ENCODE measurements at regions not wholly inside any gene's neighbourhood (a gene's known extent, or its start where the extent isn't known, plus 50 kb on each side); places are given as distances from the start of the nearest gene placed in this dataset.

- ChIA-PET POLR2A (interaction anchor here (1.1 kb wide), 1 partner anchor 23 kb away, joined by 3 read pairs; no protein-coding TSS in a partner anchor), CTCF (interaction anchor here (1.1 to 2.7 kb wide), 3 partner anchors 7 to 31 kb away, joined by 4 to 9 read pairs (median 5); no protein-coding TSS in a partner anchor)
- Mint-ChIP-seq H3K27me3 (no peaks in the 10 kb centered on the region), H3K27ac (peak overlapping the region; percentile 81 to 99 (median 96)), H3K9me3 (no peaks in the 10 kb centered on the region), H3K4me3 (peak overlapping the region; percentile 13 to 74 (median 65)), H3K4me1 (peaks cover 82 to 94% (median 86%) of the 10 kb centered on the region in 3 donors), H3K36me3 (no peaks in the 10 kb centered on the region)
- Histone ChIP-seq H3K9me3 (ENCODE audit: low read length) (no peaks in the 10 kb centered on the region), H3K36me3 (ENCODE audit: insufficient read depth, low read length) (no peaks in the 10 kb centered on the region), H3K4me3 (ENCODE audit: low read length) (peak overlapping the region; percentile 0), H3K27me3 (ENCODE audit: insufficient read depth, low read length, poor library complexity, severe bottlenecking) (no peaks in the 10 kb centered on the region), H3K4me1 (ENCODE audit: insufficient read depth, low read length) (peaks cover 67% of the 10 kb centered on the region), H3K27ac (ENCODE audit: low read depth, low read length) (peak overlapping the region; percentile 21)
- DNase-seq = peak; percentile 23 to 58 (median 34)
Measured at GRCh38 chr2:62309465-62310091, 113.7 kb downstream of the B3GNT2 start.

- no peaks in the 10 kb centered on the region for H3K9me3 Mint-ChIP-seq
- Histone ChIP-seq H3K4me3 (ENCODE audit: low read length) (no peak overlapping the region), H3K27me3 (ENCODE audit: insufficient read depth, low read length, poor library complexity, severe bottlenecking) (no peaks in the 10 kb centered on the region), H3K27ac (ENCODE audit: low read depth, low read length) (peak overlapping the region; percentile 21), H3K36me3 (ENCODE audit: insufficient read depth, low read length) (no peaks in the 10 kb centered on the region), H3K9me3 (ENCODE audit: low read length) (no peaks in the 10 kb centered on the region), H3K4me1 (ENCODE audit: insufficient read depth, low read length) (peaks cover 67% of the 10 kb centered on the region)
- peak overlapping the region; percentile 81 to 99 (median 96) for H3K27ac Mint-ChIP-seq
- H3K4me3 Mint-ChIP-seq = peak overlapping the region in 3 of 7 donors; percentile 64 to 74 (median 67)
- H3K4me1 Mint-ChIP-seq = peaks cover 82 to 94% (median 86%) of the 10 kb centered on the region in 3 donors
- no peak for DNase-seq
- CTCF ChIA-PET = interaction anchor here (1.1 kb wide), 1 partner anchor 30 kb away, joined by 5 read pairs; no protein-coding TSS in a partner anchor
- H3K27me3 Mint-ChIP-seq = no peaks in the 10 kb centered on the region
- H3K36me3 Mint-ChIP-seq = no peaks in the 10 kb centered on the region
- POLR2A ChIA-PET = interaction anchor here (1.1 kb wide), 1 partner anchor 23 kb away, joined by 3 read pairs; no protein-coding TSS in a partner anchor
Measured at GRCh38 chr2:62309081-62309464, 113.2 kb downstream of the B3GNT2 start.

GRCh38 chr2:62307469-62308389, 111.8 kb downstream of the B3GNT2 start:
- H3K36me3 Mint-ChIP-seq = no peaks in the 10 kb centered on the region
- H3K27me3 Mint-ChIP-seq = no peaks in the 10 kb centered on the region
- no peaks in the 10 kb centered on the region for H3K9me3 Mint-ChIP-seq
- H3K9me3 ChIP-seq (ENCODE audit: low read length) = no peaks in the 10 kb centered on the region
- H3K4me3 ChIP-seq (ENCODE audit: low read length) = no peak overlapping the region
- H3K4me1 ChIP-seq (ENCODE audit: insufficient read depth, low read length) = peaks cover 69% of the 10 kb centered on the region
- no peaks in the 10 kb centered on the region for H3K27me3 ChIP-seq (ENCODE audit: insufficient read depth, low read length, poor library complexity, severe bottlenecking)
- H3K4me3 Mint-ChIP-seq = peak overlapping the region in 5 of 7 donors; percentile 24 to 72 (median 65)
- peaks cover 86 to 94% (median 91%) of the 10 kb centered on the region in 3 donors for H3K4me1 Mint-ChIP-seq
- H3K27ac Mint-ChIP-seq = peak overlapping the region; percentile 81 to 99 (median 96)
- H3K36me3 ChIP-seq (ENCODE audit: insufficient read depth, low read length) = no peaks in the 10 kb centered on the region
- H3K27ac ChIP-seq (ENCODE audit: low read depth, low read length) = peak overlapping the region; percentile 38
- no peak for DNase-seq
- POLR2A ChIA-PET = no interaction called here
- CTCF ChIA-PET = no interaction called here

DNA sequence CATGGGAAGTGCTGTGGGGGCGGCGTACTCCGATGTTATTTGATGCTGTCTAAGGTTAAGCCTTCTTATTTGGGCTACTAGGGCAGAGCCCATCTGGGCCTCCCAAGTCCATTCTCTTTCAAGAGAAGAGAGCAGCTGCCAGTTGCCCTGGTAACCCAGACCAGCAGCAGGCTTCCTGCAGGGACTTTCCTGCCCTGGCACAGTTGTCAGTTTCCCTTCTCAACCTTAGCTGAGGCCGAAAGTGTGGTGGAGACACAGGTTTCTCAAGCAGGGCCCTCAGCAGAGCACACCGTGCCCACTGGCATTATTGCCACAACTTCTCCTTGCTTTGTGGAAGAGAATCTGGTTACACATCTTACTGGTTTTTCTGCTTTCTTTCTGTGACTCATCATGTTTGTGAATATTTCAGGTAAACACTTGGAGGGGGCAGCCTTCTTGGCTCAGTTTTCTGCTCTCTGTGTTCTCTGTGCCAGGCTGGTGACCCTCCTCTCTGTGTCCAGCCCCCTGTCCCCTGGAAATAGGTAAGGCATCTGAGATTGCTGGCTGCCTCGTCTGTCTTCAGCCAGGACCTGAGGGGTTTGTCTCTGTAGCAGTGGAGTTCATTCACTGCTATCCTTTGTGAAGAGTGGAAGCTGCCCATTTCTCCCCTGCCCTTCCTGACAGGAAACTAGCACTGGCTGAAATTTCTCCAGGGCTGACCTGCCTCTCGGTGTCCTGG, 111.0 kb downstream of the B3GNT2 start:
- POLR2A ChIA-PET = interaction anchor here (1.5 kb wide), 1 partner anchor 103 kb away, joined by 3 read pairs; no protein-coding TSS in a partner anchor

DNA sequence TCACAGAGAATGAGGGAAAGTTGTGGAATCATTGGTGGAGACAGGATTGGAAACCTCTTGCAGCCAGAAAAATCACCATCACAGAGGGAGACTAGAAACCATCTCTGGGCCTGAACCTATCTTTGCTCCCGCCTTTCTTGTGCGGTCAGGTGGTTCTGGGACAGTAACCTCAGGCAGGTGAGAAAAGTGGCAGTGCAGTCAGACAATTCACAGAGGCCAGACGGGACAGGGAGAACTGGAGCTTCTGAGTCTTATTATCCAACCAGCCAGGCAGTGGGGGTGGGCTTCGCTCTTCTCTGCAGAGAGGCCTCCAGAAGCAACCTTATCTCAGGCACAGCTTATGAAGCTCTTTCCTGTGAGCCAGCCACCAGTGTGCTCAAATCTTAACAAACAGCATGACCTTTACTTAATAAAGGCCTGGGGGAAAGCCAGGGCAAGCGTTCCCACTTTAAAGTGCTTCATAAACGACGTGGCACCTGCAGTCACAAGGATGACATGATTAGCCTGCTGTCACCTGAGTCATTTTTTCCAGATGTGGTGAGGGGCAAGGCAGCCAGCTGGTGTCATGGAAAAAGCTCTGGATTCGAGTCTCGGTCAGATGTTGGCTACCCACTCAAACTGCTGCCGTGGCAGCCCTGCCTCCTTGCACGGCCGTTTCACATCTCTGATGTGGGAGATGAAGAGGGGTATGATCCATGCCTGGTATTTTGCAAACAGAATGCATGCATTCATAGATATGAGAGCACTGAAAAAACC, 109.7 kb downstream of the B3GNT2 start:
- Mint-ChIP-seq H3K27me3 (no peaks in the 10 kb centered on the region), H3K9me3 (no peaks in the 10 kb centered on the region), H3K4me3 (peak overlapping the region; percentile 9 to 90 (median 78)), H3K27ac (peak overlapping the region; percentile 81 to 99 (median 96)), H3K36me3 (no peaks in the 10 kb centered on the region), H3K4me1 (peaks cover 95 to 99% (median 99%) of the 10 kb centered on the region in 3 donors)
- H3K36me3 ChIP-seq (ENCODE audit: insufficient read depth, low read length) = no peaks in the 10 kb centered on the region
- ChIA-PET CTCF (interaction anchor here (0.8 to 1.8 kb wide), 3 partner anchors 8 to 108 kb away, joined by 3 to 5 read pairs (median 3); no protein-coding TSS in a partner anchor), POLR2A (interaction anchor here (1.1 to 1.5 kb wide), 2 partner anchors 8 to 102 kb away, joined by 3 to 4 read pairs; no protein-coding TSS in a partner anchor)
- peak in 4 of 5 donors; percentile 15 to 77 (median 16) for DNase-seq
- peak overlapping the region; percentile 74 for H3K27ac ChIP-seq (ENCODE audit: low read depth, low read length)
- H3K4me1 ChIP-seq (ENCODE audit: insufficient read depth, low read length) = peaks cover 84% of the 10 kb centered on the region
- no peaks in the 10 kb centered on the region for H3K27me3 ChIP-seq (ENCODE audit: insufficient read depth, low read length, poor library complexity, severe bottlenecking)
- peak overlapping the region; percentile 9 for H3K4me3 ChIP-seq (ENCODE audit: low read length)
- H3K9me3 ChIP-seq (ENCODE audit: low read length) = no peaks in the 10 kb centered on the region

More for the DNA sequence above, 111.0 kb downstream of the B3GNT2 start:
- peak; percentile 21 to 70 (median 43) for DNase-seq
- no peaks in the 10 kb centered on the region for H3K36me3 Mint-ChIP-seq
- peak overlapping the region; percentile 81 to 99 (median 96) for H3K27ac Mint-ChIP-seq
- no peaks in the 10 kb centered on the region for H3K9me3 Mint-ChIP-seq
- peak overlapping the region in 6 of 7 donors; percentile 27 to 72 (median 59) for H3K4me3 Mint-ChIP-seq
- Histone ChIP-seq H3K36me3 (ENCODE audit: insufficient read depth, low read length) (no peaks in the 10 kb centered on the region), H3K27me3 (ENCODE audit: insufficient read depth, low read length, poor library complexity, severe bottlenecking) (no peaks in the 10 kb centered on the region), H3K4me1 (ENCODE audit: insufficient read depth, low read length) (peaks cover 77% of the 10 kb centered on the region), H3K27ac (ENCODE audit: low read depth, low read length) (peak overlapping the region; percentile 38), H3K4me3 (ENCODE audit: low read length) (peak overlapping the region; percentile 27), H3K9me3 (ENCODE audit: low read length) (no peaks in the 10 kb centered on the region)
- no peaks in the 10 kb centered on the region for H3K27me3 Mint-ChIP-seq
- CTCF ChIA-PET = no interaction called here
- peaks cover 92 to 96% (median 95%) of the 10 kb centered on the region in 3 donors for H3K4me1 Mint-ChIP-seq

DNA sequence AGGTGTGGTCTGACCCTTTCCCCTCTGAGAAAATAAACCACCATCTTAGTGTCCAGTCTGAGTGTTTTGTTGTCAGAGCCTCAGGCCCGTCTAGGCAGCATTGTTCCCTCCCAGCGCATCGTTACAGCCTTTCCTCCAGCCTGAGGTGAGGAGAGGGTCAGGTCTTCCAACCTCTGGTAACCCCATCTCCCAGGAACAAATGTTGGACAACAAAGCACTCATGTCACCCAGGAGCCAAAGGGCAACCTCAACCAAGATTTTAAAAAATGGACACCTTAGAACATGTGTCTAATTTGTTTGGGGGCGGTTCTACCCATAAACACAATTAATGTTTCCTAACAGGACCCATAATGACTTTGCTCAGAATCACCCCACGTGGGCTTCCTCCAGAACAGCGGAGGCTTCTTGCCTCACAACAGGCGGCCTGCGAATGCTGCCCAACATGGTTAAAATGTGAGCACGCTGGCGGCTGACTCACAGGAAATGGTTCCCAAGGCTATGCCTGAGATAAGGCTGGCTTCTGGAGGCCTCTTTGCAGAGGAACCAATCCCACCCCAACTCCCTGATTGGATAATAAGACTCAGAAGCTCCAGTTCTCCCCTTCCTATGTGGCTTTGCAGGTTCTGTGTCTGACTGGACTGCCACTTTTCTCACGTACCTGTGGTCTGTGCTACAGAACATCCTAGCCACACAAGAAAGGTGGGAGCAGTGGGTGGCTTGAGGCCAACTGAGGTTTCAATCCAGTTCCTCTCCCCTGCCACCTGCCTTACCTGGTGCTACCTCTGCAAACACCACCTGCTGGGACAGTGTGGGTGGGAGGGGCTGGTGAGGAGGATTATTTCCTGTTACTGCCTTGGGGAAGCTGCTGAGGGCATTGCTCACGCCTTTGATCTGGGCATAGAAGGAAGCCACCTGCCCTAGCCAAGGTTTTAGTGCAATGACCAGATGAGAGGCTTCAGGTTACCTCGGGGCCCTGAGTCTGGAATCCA, 108.8 kb downstream of the B3GNT2 start:
- ChIA-PET POLR2A (interaction anchor here (1.1 kb wide), 1 partner anchor 9 kb away, joined by 4 read pairs; no protein-coding TSS in a partner anchor), CTCF (interaction anchor here (0.8 to 4.8 kb wide), 4 partner anchors 9 to 108 kb away, joined by 3 to 19 read pairs (median 4); no protein-coding TSS in a partner anchor)
- peaks cover 89 to 98% (median 95%) of the 10 kb centered on the region in 3 donors for H3K4me1 Mint-ChIP-seq
- no peaks in the 10 kb centered on the region for H3K9me3 Mint-ChIP-seq
- Histone ChIP-seq H3K4me1 (ENCODE audit: insufficient read depth, low read length) (peaks cover 76% of the 10 kb centered on the region), H3K4me3 (ENCODE audit: low read length) (peak overlapping the region; percentile 9), H3K9me3 (ENCODE audit: low read length) (no peaks in the 10 kb centered on the region), H3K27me3 (ENCODE audit: insufficient read depth, low read length, poor library complexity, severe bottlenecking) (no peaks in the 10 kb centered on the region), H3K36me3 (ENCODE audit: insufficient read depth, low read length) (no peaks in the 10 kb centered on the region), H3K27ac (ENCODE audit: low read depth, low read length) (peak overlapping the region; percentile 74)
- DNase-seq = peak; percentile 36 to 76 (median 39)
- no peaks in the 10 kb centered on the region for H3K27me3 Mint-ChIP-seq
- peak overlapping the region; percentile 21 to 90 (median 78) for H3K4me3 Mint-ChIP-seq
- no peaks in the 10 kb centered on the region for H3K36me3 Mint-ChIP-seq
- H3K27ac Mint-ChIP-seq = peak overlapping the region; percentile 81 to 99 (median 96)
